HEK293 (cell line): ENCODE measurements at regions not wholly inside any gene's neighbourhood (a gene's known extent, or its start where the extent isn't known, plus 50 kb on each side); places are given as distances from the start of the nearest gene placed in this dataset.

Source experiments
- ATF2 ChIP-seq: fragments of 450-650 bp; formaldehyde crosslinking; IDR thresholded peaks from 2 replicates; pipeline ENCODE4 v1.5.1; 2016; ENCODE audit warnings: missing biosample characterization, missing genetic modification characterization, low read depth
- ZBTB7A ChIP-seq: fragments of 450-650 bp; formaldehyde crosslinking; IDR thresholded peaks from 2 replicates; pipeline ENCODE4 v1.5.1; 2016; ENCODE audit warnings: low read depth, missing biosample characterization, missing genetic modification characterization
- ZBTB8A ChIP-seq: fragments of 450-650 bp; formaldehyde crosslinking; IDR thresholded peaks from 2 replicates; pipeline ENCODE4 v1.5.1; 2016; ENCODE audit warnings: missing biosample characterization, missing genetic modification characterization
- TF ChIP-seq, protein P1 (sequence below): fragments of 450-650 bp; formaldehyde crosslinking; IDR thresholded peaks from 2 replicates; pipeline ENCODE4 v1.5.1; 2016; ENCODE audit warnings: missing biosample characterization, missing genetic modification characterization

DNA sequence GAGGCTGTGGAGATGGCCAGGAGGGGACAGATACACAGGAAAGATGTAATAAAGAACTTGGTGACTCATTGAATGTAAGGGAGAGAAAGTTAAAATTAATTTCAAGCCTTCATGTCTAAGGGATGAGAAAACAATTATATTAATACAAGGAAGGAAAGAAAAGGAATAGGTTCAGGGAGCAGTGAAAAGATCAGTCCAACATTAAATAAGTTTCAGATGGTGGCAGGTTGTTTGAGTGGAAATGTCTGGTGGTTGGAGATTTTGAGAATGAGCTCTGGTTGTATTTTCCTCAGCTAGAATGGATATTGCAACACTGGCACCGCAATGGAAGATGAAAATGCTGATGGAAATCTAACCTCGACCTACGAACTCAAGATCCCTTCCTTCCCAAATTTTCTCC lies 304.3 kb downstream of the COL12A1 start:
- TF ChIP-seq, protein P1, sequence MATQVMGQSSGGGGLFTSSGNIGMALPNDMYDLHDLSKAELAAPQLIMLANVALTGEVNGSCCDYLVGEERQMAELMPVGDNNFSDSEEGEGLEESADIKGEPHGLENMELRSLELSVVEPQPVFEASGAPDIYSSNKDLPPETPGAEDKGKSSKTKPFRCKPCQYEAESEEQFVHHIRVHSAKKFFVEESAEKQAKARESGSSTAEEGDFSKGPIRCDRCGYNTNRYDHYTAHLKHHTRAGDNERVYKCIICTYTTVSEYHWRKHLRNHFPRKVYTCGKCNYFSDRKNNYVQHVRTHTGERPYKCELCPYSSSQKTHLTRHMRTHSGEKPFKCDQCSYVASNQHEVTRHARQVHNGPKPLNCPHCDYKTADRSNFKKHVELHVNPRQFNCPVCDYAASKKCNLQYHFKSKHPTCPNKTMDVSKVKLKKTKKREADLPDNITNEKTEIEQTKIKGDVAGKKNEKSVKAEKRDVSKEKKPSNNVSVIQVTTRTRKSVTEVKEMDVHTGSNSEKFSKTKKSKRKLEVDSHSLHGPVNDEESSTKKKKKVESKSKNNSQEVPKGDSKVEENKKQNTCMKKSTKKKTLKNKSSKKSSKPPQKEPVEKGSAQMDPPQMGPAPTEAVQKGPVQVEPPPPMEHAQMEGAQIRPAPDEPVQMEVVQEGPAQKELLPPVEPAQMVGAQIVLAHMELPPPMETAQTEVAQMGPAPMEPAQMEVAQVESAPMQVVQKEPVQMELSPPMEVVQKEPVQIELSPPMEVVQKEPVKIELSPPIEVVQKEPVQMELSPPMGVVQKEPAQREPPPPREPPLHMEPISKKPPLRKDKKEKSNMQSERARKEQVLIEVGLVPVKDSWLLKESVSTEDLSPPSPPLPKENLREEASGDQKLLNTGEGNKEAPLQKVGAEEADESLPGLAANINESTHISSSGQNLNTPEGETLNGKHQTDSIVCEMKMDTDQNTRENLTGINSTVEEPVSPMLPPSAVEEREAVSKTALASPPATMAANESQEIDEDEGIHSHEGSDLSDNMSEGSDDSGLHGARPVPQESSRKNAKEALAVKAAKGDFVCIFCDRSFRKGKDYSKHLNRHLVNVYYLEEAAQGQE = no peak
- TF ChIP-seq ZBTB8A (no peak), ATF2 (tag by site-specific recombination) (no peak), ZBTB7A (tag by site-specific recombination) (no peak)
